GM21737 (cell line): ENCODE measurements at regions not wholly inside any gene's neighbourhood (a gene's known extent, or its start where the extent isn't known, plus 50 kb on each side); places are given as distances from the start of the nearest gene placed in this dataset.

Experiments
- ATAC-seq: cut with Tn5 transposase; IDR thresholded peaks from one replicate; pipeline ENCODE4 v1.9.1; 2021; ENCODE audit warnings: mild to moderate bottlenecking, moderate library complexity; ENCODE audit not compliant: unreplicated experiment

DNA sequence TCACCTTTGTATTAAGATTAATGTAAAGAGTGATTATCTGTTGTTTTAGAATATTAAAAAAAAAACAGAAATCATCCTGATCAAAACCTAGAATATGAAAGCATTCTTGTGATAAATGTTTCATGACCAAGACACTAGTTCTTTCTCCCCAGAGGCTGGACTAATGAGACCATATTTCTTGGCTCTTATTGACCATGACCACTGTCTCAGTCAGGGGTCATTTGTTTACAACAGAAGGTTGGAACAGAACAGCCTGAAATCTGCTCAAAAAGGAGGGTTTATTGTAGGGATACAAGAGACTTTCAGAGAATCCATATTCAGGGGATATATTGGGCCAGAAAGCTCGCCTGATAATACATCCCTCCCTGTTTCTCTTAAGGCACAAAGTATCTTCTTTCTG lies 87.7 kb downstream of the TMEM30B start:
- ATAC-seq = no peak

DNA sequence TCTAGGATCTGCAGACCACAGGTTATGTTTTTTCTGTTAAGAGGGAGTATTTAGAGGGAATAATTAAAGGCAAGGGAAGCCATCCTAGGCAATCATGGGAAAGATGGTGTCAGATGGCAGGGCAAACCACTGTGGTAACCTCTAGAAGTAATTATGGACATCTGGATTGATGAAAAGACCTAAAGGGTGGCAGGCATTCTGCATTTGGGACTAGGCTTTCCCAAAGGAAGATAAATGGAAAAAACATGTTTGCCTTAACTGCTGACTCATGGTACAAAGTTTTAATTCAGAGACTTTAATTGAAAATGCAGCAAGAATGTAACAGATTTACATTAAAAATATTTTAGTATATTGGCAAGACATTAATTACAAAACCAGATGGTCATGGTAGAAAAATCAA lies 88.1 kb downstream of the TMEM30B start:
- no peak for ATAC-seq

DNA sequence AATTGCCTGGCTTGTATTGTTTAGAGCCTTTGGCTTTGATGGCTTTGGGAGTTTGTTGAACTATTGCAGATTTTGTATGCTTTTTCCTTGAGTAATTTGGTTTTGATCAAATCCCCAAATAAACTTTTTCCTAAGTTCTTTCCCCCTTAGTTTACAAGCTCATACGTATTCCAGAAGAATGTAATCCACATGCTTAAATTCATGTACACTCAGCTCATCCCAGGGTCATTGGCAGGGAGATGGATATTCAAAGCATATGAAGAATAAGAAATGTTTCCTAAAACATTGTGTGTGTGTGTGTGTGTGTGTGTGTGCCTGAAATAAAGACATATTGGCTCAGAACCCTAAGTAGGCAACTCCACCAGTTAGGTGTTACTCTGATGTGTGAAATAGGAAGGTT lies 89.4 kb downstream of the TMEM30B start:
- no peak for ATAC-seq

DNA sequence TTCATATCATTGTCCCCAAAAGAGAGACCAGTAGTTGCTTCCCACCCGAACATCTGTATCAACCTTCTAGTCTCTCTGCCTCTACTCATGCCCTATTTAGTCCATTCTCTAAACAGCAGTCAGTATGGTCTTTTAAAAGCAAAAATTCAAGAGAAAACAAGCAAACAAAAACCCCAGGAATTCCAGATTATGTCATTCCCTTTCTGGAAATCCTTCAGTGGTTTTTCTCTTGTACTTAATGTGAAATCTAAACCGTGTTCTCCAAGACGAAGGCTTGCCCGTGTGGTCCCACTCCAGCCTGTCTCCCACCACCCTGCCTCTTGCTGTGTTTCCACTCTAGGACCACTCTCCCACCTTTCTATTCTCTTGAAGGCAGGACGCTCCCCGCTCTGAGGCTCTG lies 90.8 kb downstream of the TMEM30B start:
- ATAC-seq = no peak

DNA sequence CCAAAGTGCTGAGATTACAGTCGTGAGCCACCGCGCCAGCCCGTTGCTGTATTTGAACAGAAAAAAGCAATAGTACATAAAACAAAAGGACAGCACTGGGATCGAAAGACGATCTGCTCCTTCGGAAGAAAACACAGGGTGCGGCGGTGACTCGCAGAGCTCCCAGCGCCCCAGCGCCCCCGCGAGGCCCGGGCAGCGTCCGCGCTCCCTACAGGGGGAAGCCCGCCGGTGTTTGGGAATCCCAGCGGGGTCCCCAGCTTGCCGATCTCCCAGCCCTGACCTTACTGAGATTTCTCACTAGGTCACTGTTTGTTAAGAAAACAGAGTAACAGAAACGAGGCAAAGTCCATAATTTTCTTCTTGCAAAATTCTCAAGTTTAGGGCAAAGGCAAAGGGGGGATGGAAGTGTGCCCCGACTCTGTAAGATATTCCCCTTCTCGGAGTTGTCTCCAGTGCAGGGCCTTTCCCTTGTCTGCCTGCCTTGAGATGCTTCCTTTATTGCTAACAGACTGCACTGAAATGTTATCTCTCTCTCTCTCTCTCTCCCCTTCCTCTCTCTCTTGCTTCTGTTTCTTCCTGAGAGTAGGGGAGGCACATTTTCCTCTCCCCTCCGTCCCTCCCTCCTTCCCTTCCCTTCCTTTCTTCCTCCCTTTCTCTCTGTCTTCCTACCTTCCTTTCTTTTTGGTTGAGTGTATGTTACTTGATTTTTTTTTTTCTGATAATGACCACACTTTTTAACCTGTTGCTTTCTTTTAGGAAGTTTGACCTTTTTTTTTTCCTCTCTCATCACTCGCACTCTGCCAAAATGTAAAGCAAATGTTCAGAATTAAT lies 91.9 kb downstream of the TMEM30B start:
- ATAC-seq = peak; percentile 67

DNA sequence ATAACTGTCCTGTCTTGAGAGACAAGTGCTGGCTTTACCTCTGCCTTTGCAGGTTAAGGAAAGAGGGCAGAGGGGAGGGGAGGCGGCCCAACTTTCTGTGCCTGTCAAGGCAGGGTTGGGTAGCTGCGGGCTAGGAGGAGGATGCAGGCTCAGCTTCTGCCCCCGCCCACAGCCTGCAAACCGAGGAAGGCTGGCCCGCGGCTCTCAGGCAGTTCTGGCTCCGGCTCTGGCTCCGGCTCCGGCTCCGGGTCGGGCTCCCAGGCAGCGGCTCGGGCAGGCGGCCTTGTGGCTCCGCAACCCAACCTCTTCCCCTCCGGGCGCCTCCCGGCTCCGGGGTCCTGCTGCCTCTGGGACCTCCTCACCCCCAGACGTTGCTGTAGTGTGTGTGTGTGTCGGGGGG lies 92.9 kb downstream of the TMEM30B start:
- ATAC-seq = no peak

DNA sequence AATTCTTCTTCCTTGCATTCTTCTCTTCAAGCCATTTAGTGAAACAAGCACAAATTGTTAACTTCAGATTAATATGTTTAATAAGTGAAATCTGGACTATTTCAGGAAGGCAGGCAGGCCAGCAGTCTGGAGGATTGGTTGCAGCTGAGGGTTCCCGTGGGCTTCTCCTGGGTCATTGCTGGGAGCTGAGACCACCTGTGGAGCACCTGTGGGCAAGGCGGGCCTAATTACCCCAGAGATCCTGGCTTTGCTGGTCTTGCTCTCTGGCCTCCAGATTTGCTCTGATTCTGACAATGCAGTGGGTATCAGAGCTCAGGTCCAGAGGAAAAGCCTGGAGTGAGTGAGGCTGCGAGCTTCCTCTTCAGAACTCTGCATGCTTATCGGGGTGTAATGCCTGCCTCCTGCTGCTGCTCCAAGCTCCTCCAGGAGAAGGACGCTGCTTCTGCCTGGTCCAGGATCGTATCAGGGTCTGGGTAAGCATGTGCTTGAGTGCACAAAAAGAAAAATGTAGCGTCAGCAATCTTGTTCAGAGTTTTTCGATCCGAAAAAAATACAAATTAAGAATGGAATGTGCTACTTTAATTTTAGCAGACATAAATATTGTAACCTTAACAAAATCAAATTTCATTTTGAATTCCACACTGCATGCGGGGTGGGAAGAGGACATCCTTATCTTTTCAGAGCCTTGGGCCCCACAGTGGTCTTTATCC lies 93.8 kb downstream of the TMEM30B start:
- no peak for ATAC-seq

DNA sequence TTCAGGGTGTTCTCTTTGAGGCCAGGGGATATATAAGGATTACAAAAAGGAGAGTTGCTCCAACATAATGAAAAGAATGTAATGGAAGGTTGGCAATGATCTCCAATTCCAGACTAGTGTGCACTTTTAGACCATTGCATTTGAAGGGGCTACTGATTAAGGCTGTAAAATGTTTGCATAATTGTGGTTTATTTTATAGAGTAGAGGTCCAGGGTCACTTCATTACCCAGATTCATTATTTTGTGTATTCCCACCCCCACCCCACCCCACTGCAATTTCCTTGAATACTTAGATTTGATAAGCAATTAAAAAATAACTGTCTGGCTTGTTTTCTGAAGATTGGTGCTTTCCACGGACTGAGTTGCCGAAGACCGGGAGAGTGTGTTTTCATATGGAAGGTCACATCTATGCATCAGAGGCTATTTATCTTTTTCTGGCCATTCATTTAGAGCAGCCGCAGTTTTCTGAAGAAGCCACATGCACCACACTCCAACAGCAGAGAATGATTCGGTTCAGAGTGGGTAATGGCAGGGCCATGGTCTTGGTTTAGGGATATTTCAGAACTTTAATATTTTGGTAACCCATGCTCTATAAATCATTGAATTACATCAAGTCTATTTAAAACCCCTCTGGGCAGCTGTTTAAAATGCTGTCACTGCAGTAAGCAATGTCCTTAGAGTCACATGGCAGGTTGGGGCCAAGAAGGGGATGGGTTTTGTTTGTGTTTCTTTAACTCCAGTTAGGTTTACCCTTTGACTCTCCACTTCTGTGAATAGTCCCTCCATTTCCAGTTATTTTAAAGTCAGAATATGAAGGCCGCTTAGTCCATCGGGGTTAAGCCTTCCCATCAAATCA lies 94.6 kb downstream of the TMEM30B start:
- no peak for ATAC-seq

DNA sequence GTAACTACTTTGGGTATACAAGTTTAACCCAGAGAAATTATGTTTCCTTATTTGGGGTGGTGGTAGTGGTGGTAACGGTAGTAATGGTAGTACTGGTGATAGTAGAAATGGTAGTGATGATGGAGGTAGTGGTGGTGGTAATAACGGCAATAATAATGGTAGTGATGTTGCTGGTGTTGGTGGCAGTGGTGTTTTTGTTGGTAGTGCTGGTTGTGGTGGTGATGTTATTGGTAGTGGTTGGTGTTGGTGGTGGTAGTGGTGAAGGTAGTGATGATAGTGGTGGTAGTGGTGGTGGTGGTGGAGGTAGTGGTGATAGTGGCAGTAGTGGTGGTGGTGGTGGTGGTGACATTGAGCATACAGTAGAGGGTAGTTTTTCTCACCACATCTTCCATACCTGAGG lies 95.6 kb downstream of the TMEM30B start:
- no peak for ATAC-seq

DNA sequence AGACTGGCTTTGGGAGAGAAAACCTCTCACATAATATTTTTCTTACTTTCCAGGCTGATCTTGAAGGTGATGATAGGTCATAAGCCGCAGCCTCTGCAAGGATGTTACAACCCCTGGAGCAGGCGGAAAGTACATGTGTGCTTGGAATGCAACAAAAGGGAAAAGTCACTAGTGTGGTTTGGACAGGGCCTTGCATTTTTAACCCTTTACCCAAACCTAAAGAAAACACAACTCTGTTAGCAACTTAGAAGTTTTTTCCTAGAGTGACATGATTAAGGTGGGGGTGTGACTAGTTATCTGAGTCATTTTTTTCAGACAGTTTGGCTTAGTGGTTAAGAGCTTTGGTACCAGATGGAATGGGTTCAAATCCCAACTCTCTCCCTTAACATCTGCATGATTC lies 97.0 kb downstream of the TMEM30B start:
- no peak for ATAC-seq

DNA sequence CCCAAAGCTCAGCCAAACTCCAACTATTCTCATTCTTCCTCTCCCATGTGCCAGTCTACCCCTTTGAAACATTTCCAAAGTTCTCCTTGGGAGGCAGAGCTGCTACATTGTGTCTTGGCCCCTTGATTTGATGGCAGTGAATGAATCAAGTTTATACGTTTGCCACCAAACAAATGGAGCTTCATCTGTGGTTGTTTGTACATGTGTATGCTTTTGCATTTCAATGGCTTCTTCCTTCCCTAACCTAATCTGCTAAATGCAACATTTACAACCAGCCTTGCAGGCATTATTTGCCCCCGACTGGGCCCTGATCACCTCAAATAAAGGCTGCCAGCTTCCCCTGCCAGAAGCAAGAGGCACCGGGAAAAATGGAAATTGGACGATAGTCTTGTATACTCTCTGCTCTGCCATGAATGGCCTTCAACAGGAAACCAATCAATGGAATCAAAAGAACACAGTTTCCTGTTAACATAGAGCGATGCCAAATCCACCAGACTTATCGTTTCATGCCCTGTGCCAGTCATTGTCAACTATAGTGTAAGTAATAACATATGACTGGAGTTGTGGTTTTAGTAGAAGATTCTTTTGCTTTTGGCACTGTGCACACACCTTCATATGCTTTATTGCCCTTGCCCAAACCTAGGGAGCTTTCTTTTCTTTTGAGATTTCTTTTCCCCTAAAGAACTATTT lies 97.8 kb downstream of the TMEM30B start:
- ATAC-seq = no peak

DNA sequence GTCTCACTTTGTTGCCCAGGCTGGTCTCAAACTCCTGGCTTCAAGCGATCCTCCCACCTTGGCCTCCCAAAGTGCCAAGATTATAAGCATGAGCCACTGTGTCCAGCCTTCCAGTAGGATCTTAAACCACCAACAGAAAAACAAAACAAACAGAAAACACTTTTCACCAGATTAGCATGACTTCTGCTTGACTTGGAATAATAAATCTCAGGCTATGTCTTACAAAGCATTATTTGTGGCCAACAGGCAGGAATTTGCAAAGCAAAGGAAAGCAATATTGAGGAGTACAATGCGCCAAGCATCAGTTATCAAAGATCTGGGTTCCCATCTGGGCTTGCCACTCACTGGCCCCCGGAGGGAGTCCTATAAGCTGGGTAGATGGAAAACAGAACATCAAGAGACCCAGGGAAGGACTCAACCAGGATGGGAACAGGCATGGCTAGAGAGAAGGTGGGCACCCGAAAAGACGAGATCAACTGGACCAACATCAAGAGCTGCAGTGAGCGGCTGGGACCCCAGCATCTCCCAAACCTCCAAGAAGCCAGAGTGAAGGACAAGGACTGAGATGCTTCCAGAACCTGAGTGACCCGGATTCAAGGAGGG lies 101.2 kb downstream of the TMEM30B start:
- no peak for ATAC-seq

DNA sequence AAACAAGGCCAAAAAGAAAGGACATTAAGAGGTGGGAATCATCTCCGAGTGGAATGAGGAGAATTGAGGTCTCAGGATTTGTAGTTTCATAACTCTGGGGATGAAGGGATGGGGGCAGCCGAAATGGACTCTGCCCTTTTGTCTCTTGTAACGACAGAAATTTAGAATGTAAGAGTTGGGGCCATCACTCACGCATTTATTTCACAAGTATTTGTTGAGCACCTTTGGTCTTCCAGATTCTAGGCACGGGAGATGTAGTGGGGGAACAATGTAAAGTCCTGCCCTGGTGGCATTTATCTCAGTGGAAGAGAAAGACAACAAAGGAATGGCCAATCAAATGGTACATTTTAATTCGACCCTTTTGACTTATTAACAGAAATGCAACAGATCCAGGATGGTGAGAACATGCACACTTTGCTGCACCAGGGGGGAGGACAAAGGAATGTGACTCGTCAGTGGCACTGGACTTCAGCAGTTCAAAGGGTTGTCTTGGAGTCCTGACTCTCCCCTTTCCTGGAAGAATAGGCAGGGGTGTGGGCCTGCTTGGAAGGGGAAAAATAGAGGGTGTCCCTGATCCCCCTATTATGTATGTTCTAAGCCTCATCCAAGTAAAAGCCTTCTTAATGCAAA lies 102.0 kb downstream of the TMEM30B start:
- no peak for ATAC-seq

DNA sequence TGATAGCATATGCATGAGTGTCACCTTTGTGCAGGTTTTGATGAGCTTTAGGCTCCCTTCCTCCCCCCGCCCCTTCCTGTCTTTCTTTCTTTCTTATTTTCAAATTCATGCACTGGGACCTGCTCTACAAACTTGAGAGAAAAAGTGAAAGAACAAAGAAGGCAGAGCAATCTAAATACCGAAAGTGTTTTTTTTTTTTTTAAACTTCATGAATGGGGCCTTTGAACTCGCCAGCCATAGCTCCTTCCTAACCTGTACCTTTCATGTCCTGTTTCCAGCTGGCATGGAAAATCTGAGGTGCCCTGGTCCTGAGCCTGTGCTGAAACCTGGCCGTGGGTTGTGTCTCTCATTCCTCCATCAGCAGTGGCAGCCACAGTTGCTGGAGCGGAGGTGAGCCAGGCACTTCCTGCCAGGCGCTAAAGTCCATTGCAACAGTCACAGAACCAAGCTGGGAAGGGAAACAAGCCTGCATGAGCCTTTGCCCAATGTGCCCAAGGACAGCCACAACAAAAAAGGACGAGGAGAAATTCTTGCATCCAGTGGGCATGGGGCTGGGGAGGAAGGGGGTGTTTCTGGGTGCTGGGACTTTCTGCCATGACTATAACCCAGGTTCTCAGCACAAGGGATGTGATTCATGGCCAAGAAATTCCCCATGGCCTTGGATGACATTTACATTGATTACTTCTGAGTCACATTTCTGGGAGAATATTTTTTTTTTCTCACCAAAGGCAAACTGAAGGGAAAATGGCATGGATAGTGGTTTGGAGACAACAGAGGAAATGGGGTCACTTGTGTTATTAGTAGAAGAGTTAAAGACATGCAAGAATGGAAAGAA lies 102.7 kb downstream of the TMEM30B start:
- ATAC-seq = no peak

DNA sequence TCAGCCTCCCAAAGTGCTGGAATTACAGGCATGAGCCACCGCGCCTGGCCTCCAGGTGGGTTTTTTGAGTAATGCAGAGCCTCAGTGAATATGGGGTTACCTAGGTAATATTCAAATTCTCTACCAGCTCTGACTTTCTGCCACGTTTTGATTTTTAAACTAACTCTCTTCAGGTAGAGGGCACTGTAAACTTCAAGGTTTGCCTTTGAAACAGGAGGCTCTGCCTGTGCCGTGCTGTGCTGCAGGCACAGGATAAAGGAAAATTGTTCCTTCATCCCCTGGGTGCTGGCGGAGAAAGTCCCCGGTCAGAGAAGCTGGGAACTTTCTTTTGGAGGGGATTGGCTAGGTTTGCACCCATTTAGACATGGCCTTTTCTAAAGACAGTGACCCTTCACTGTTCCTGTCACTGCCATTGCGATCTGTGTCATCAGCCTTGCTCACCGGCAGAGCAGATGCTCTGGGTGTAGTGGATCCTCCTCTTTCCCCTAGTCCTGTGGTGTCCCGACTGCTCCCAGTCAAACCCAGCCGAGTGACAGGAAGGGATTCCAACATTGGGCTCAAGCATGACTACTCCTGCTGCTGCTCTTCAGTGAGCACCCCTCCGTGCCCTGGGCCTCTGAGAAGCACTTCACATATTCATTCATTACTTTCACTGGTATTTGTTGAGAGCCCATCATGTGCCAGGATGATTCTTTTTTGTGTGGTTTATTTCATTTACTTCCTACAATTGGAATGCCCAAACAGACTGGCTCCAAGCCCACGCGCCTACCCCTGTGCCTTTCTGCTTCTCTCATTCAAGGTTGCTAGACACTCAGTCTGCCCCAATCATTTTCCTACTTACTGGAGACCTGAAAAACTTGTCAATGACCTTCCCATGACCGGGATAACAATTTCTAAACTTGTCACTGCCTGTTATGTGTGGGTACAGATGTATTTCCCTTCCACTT lies 103.6 kb downstream of the TMEM30B start:
- ATAC-seq = no peak

DNA sequence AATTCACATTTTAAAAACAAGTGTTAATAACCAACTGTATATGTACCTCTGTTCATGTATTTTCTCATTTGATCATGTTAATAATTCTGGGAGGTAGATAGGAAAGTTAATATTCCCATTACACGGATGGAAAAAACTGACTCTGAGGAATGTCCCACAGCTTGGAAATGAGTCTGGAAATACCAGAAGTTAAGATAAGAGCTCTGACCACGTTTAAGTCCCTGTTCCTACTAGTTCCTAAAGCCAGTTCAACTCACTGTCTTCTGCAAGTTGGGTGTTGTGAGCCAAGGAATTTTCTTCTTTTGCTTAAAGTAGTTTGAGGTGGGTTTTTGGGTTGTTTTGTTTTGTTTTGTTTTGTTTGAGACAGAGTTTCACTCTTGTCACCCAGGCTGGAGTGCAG lies 104.5 kb downstream of the TMEM30B start:
- no peak for ATAC-seq

DNA sequence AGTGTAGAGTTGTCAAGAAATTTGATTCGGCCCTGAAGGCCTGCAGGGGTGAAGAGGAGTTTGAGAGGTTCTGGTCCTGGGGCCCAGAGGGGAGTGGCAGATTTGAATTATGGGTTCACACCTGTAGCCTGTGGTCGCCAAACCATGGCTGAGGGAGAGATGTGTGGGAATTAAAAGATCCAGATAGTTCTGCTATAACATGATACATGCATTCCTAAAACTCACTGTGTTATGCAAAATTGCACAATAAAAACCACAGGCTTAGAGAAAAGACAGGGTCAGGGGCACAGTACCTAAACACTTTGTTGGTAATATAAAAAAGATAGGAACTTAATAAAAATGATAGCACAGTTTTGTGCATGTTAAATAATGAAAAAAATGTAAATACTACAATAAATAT lies 106.2 kb downstream of the TMEM30B start:
- no peak for ATAC-seq

DNA sequence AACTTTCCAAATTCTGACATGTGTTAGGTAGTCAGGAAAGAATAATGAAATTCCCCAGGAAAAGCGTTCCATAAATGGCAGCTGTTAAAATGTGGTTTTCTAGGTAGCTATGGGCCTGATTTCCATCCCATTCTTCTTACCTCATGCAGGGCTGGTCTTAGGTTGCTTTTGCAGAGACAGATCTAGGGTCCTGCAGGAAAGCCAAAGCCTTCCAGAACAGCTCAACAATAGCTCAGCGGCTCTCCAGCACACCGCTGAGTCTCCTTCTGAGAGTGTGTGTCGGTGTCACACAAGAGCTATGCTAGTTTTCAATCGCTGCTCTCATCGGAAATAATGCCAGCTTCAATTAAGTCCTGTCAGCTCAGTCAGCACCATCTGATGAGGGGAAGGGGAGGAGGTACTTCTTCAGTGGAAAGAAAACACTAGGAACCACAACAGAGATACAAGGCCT lies 106.7 kb downstream of the TMEM30B start:
- ATAC-seq = no peak
